Embryonic facial prominence (tissue), 1 donor: ENCODE measurements at regions not wholly inside any gene's neighbourhood (a gene's known extent, or its start where the extent isn't known, plus 50 kb on each side); places are given as distances from the start of the nearest gene placed in this dataset.

ENCODE experiments used
- DNase-seq: peaks from one replicate; pipeline ENCODE4 v3.0.0-alpha.2; 2016; ENCODE audit errors: extremely low spot score

DNA sequence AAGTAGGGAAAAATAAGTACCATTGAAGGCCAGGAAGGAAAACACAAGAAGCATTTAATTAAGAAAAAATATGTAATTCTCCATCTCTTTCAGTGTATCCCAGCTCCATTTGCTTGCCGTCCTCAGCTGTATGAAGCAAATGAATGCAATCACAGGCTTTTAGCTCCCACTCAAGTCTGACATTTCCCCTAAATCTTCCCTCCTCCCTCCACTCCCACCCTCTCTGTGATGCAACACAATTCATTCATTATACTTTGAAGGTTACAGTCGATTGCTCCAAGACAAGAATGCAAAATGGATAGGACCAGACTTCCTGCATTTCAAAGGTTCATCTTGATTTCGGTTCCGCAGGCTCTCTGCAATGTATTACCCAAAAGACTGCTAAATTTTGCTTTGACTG, 172.7 kb upstream of the SERPINE2 start:
- DNase-seq: no peak

DNA sequence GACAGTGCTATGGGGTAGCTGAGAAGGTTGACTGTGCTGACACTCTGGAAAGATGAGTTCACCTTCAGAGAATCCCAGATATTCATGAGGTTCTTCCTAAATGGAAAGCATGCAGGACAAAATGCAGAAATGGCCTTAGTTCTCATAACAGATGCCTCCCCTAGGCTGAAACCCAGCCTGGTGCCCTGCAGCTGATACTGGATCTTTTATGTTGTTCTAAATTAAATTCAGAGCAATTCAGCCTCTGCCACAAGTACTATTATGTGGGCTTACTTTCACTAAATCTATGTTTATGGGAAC, 172.0 kb upstream of the SERPINE2 start:
- DNase-seq: no peak

DNA sequence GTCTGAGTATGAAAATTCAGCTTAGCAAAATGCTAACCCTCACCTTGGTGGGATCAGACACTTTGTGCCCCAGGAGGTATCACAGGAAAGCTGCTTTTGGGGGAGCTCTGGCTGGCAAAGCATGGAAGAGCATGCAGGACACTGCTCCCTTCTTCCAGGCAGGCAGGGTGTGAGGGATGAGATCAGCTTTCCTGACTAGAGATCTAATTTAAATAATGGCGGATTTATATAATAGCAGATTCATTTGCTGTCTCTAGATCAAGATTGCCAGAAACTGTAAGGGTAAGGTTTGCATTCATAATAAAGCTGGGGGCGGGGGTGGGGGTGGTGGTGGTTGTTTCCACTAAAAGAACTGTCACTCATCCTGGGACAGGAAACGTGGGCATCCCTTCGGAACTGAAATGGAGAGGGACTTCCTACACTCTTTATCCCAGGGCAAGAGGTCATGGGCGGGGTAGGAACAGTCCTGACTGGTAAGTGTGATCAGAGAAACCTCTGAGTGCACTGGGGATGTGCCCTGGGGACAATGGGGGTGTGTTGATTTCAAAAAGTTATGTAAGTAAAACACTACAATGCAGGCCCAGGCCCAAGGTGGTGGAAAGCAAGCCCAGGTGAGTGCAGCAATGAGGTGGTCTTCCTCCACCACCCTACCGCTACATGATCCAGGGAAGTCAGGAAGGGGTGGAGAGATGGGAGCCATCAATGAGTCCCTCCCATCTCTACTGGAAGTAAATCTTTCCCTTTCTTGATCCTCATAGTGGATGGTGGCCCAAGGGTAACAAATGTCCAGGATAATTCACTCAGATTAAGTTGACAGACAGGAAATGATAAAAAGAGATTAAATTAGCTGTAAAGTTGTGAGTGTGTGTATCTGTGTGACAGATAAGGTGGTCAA, 171.4 kb upstream of the SERPINE2 start:
- DNase-seq: no peak

DNA sequence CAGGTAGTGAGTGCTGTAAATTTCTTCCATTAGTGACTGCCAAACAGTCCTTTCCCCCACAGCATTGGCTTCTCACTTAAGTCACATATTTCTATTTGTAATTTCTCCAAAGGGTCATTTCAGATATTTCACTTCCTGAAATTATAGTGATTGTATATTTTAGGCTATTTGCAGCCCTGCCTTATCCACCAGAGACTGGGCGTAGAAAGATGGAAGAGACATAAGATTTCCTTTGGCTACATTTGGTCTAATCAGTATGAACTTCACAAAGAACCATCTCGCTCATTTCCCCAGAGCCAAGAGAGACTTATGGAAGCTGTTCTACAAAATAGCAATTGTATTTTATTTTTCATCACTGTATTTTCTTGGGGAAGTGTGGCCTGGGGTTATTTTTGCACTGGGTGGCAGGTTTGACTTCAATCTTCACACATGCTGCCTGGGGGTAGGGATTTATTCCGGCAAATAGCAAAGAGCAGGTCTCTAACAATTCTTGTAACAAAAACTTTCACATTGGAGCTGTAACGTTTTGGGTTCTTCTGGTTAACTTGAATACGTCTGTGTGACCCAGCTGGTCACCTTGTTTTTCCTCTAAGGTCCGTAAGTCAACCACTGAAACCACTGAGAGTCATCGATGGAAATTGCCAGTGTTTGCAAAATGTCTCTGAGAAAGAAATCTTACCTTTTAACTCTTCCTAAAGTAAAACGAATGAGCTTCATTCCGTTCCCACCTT, 170.6 kb upstream of the SERPINE2 start:
- DNase-seq: no peak

DNA sequence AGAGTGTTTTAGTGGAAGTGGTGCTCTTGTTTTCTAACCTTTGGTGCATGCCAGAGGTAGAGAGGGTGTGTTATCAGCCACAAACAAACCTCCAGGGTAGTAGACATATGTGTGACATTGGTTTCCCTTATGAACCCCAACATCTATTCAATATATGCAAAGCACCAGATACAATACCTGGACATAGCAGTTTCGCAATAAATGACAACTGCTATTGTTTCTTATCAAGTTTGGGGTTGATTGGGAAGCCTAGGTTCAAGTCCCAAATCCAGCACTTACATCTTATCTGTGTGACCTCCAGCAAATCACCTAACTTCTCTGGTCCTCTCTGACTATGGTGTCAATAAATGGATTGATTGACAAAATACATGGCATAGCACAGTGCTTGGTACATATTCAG, 169.4 kb upstream of the SERPINE2 start:
- DNase-seq: no peak

DNA sequence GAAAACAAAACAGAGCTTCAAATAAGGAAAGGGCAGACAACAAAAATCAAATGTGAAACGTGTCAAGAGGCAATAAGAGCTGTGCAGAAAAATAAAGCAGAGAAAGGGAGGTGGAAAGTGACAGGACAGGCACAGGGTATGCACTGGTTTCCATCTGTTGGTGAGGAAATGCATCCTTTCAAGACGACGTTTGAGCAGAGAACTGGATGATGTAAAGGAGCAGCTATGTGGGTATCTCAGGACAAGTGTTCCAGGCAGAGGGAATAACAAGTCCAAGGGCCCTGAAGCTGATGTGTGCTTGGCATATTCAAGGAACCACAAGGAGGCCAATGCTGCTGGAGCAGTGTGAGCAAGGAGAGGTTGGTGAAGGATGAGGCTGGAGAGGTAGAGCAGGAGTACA, 168.9 kb upstream of the SERPINE2 start:
- no peak for DNase-seq

DNA sequence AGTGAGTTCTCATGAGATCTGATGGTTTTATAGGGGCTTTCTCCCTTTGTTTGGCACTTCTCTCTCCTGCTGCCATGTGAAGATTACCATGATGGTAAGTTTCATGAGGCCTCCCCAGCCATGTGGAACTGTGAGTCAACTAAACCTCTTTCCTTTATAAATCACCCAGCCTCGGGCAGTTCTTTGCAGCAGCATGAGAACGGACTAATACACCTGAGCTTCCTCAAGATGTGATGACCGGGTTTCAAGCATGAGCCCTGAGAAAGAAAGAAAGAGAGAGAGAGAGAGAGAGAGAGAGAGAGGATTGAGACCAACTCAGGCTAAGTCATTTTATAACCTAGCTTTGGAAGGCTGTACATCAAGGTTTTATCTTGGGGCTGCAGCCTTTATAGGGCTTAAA, 167.7 kb upstream of the SERPINE2 start:
- DNase-seq: no peak

DNA sequence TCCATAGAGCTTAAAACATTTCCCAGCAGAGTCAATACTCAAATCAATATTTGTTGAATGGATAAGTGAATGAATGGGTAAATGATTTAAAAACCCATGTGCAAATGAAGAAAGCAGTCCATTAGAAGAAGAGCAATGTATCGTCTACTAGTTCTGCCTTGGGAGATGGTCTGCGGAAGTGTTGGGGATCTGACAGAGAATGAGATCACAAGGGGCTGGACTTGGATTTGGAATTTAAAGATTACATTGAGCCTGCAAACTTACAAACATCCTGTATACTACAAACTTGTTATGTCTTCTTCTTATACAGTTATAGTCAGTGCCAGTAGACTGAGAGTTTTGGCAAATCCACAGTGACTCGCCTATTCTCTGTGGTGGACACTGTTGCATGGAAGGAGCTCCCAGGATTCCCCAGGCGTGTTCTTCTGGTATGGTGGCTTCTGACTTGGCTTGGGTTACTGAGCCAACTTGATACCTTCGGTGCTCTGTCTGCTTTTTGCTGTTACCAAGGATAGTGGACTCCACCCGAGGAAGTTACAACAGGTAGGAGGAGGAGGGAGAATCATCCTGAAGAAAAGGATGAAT, 163.3 kb upstream of the SERPINE2 start:
- DNase-seq: no peak

DNA sequence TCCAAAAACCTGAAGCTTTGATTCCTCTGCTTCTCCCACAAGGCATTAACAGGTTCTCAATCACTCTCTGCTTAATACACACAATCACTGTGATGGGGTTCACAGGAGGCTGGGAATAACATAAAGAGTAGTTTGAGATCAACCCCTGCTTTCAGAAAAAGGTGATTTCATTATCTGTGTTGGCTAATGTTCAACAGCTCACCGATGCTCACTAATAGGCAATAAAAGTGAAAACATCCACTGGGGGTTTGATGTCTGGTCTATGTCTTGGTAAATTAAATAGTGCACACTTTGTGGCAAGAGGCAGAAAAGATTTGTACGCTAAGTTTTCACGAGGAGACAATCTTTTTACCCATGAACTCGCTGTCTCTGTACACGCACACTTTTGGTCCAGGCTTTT, 159.3 kb upstream of the SERPINE2 start:
- DNase-seq: no peak

DNA sequence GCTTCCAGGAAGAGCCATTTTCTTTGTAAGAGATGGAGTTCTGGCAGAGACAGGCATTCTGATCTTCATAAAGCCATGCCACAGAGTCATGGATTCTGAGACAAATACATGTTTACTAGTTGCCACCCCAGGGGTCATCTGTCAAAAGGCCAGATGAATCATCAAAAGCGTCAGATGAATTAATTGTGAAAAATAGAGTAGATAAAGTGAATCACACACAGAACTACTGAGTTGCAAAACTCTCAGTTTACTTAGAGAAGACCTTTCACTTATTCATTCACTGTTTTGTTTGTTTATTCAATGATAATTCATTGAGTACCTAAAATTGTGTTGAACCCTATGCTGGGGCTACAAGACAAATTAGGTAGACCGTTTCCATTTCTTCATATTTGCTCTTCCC, 157.7 kb upstream of the SERPINE2 start:
- no peak for DNase-seq

DNA sequence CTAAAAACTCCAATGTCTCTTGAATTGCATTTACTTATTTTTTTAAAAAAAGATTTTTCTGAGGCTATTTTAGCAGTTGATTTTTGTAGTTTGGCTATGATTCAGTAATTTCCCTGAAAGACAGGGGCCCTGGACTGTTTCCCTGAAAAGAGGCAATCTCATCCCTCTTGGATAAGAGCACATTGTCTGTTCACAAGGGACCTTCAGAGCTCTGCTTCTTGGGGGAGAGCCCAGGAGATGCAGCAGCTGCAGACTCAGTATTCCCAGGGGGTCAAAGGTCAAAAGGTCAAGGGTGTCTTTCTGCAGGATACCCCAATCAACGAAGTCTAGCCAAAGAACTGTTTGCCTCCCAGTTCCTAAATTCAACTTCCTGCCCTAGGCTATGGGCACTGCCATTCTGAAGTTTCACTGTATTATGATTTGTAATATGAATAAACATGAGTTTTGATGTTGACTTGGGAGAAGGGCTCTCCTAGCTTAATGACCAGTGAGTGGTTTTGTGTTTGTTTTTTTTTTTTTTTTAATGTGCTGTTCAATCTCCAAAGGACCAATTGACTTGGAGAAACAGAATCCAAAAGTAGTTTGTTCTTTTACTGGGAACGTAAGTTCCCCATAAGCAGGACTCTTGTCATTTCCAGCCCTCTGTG, 157.0 kb upstream of the SERPINE2 start:
- DNase-seq: no peak

DNA sequence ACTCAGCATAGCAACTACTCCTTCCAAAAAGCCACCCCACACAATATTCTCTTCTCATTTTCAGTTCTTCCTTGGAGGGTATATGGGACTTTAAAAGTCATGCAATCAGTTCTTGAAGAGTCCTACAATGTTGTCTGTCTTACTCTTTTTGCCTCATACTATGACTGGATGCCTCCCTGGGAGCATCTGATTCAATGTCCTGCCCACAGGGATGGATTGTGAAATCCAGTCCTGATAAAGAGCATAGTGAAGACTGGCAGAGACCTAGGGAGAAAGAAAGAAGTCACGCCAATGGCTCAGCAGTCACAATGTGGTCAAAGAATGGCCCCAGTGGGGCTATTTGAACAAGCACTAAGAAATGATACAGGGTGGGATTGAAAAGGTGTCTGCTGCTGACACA, 155.1 kb upstream of the SERPINE2 start:
- DNase-seq: no peak

DNA sequence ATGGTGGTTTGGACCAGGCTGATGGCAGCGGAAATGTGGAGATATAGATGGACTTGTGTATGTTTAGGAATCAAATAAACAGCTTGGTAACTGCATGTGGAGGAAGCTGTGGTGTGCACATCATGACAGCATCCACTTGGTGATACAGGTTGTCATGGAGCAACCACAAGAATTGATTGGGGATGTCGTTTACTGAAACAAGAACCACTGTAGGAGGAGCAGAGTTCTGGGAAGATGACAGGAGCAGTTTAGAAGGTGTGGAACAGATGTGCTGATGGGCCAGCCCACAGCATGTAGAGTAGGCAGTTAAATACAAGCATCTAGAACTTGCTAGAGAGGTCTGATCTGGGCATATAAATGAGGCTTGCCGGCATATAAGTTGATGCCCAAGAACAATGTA, 152.4 kb upstream of the SERPINE2 start:
- DNase-seq: no peak

DNA sequence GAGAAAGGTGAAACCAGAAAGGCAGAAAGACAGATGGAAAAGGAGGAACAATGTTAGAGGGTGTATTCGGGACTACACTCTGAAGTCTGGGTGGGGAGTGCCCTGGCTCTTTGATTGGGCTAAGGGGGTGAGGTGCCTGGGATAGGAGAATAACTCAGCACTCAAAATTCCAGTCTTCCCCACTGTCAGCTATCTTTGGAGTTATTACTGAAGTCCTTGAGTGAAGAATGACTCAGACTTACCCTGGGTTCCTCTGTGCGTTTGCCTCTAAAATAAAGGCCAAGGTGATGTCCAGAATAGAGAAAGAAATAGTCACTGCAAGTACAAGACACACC, 151.8 kb upstream of the SERPINE2 start:
- no peak for DNase-seq

DNA sequence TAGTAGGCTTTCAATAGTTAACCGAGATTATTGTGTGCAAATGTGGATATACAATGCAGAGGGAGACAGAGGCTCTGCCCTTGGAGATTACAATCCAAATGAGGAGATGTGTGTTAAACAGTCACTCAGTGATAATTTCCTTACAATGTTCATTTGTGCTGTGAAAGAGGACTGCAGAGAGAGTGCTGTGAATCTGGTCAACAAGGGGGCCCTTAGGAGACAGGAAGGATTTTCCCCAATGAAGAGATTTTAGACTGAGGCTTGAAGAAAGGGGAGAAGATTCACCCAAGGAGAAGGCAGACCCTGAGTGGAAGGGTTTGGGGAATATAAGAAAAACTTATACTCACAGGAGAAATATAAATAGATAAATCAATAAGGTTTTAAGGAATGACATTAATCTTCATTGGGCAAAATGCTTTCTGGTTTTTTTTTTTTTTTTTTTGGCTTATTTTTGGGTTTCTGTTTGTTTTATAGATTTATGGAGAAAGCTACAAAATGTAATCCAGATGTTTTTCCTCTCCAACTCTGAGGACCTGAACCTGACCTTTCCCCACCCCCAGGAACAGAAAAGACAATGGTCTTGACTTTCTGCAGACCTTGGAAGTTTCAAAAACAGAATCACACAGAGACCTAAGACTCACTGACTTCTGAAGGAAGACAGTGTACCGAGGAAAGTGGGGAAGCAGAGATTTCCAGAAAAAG, 151.3 kb upstream of the SERPINE2 start:
- no peak for DNase-seq

DNA sequence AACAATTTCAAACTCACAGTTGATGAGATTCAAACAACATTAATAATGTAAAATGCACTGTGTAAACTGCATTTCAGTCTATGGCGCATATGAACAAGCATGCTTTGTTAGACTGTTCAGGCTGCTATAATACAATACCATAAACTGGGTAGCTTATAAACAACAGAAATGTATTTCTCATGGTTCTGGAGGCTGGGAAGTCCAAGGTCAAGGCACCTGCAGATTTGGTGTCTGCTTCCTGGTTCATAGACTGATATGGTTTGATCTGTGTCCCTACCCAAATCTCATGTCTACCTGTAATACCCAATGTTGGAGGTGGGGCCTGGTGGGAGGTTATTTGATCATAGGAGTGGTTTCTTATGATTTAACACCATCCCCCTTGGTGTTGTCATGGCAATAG, 148.1 kb upstream of the SERPINE2 start:
- no peak for DNase-seq

DNA sequence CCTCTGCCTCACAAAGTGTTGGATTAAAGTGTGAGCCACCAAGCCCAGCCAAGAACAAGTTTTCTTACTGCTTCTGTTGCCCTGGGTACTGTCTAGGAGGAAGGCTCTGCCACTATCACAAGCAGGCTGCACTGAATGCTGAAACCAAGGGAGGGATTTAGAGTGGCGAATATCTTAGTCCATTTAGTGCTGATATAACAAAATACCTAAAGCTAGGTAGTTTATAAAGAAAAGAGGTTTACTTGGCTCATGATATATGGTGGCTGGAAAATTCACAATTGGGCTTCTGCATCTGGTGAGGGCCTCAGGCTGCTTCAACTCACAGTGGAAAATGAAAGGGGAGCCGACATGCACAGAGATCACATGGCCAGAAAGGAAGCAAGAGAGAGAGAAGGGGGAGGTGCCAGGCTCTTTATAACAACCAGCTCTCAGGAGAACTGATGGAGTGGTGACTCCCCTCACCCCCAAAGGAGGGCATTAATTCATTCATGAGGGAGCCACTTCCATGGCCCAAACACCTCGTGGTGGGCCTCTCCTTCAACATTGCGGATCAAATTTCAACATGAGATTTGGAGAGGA, 146.0 kb upstream of the SERPINE2 start:
- no peak for DNase-seq

DNA sequence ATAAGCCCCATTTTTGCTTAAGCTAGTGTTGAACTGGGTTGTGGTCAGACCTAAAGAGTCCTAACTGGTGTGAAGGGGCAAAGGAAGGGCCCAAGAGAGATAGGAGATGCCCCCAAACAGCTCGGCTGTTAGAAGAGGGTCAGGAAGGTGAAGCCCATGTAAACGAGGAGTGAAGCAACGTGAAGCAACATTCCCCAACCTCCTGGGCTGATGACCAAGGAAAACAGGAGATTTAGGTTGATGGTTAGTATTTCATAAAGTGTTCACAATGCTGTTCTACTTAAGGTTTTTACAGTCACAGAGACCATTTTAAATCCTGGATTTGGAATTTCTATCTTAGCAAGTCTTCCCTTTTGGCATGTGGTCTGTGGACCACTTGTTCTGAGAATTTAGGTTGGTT, 144.0 kb upstream of the SERPINE2 start:
- DNase-seq: no peak

DNA sequence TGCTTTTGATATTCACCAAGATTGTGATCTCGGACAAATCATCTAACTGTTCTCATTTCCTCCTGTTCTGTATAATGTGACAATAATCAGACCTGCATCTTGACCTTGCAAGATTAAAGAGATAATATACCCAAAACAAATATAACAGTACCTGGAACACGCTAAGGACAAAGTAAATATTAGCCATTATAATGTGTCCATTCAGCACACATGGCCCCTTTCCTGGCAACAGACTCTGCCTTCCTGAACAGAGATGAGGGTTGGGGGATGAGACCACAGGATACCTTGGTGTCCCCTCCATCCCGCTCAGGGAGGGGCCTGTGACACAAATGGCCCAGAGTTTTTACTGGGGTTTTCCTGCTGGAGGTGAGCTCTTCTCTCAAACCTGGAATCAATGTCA, 143.4 kb upstream of the SERPINE2 start:
- no peak for DNase-seq

DNA sequence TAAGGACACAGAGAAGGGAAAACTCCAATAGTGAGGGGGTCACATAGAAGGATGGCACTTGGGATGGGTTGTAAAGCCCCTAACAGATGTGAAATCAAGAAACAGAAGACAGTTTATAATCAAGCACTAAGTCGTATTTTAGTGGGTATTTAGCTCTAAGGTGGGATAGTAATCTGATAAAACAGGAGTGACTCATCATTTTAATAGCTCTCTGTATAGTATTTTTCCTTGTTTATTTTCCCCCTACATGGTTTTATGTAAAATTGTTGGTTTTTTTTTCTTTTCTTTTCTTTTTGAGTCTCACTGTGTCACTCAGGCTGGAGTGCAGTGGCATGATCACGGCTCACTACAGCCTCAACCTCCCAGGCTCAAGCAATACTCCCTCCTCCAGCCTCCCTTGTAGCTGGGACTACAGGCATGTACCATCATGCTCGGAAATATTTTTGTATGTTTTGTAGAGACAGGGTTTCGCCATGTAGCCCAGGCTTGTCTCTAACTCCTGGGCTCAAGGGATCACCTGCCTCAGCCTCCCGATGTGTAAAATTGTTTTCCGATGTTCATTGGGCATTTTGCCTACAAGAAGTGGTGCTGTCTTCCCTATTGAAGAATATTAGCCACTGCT, 142.6 kb upstream of the SERPINE2 start:
- DNase-seq: no peak

DNA sequence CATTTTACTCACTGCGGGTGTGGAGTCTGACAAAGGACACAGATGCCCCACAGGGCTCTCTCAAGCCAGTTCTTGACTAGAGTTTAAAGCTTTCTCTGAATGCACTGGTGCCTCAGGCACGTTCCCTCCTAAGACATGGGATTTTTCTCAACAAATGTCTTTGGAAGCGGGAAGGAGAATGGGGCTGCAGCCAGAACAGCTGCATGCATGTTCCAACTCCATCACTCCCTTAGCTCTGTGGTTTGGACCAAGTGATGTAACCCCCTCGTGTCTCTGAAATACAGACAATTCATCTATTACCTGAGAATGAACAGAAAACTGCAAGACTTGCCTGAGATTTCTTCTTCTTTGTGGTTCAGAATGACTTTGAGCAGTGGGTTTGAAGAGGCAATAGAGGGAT, 141.7 kb upstream of the SERPINE2 start:
- no peak for DNase-seq
